HCT116 (cell line): ENCODE measurements at regions not wholly inside any gene's neighbourhood (a gene's known extent, or its start where the extent isn't known, plus 50 kb on each side); places are given as distances from the start of the nearest gene placed in this dataset.
"Not testable (repeated sequence)": the region's sequence is repeated elsewhere in the genome, so short reads cannot be mapped to it uniquely, and the experiment has no call there.

ENCODE experiments used
- ATAC-seq: fragments of 200-7000 bp; cut with Tn5 transposase; 2 replicates; pipeline ENCODE4 v1.9.1; 2020; ENCODE audit warnings: mild to moderate bottlenecking, moderate library complexity
- BruUV-seq: library from RNA; stranded (reverse); fragments of 400-500 nt; replicated peaks from 2 replicates; lab custom pipeline; 2021; lab: Mats Ljungman, UMichigan
- CTCF ChIA-PET: fragments of 300-600 bp; sonication (Branson Sonifier 250); formaldehyde crosslinking; loops from one replicate; lab custom pipeline; 2021; ENCODE audit warnings: antibody characterized with exemption; lab: Charles Lee
- POLR2A ChIA-PET: fragments of 300-600, 350-600 bp; sonication (Branson Sonifier 250); formaldehyde crosslinking; loops from one replicate; lab custom pipeline; 2021; ENCODE audit warnings: antibody characterized with exemption; lab: Charles Lee
- RAD21 ChIA-PET, 2 experiments: fragments of 300-600 bp; sonication (Branson Sonifier 250); formaldehyde crosslinking; loops; one replicate each; lab custom pipeline; 2023; ENCODE audit warnings: low total read pairs in 2 of 2; ENCODE audit not compliant: uncharacterized antibody in 2 of 2, unreplicated experiment in 2 of 2, low non-redundant PET in 1 of 2; lab: Charles Lee
- DNase-seq: peaks from one replicate; pipeline ENCODE4 v3.0.0-alpha.2; 2010; ENCODE audit warnings: low read depth, low spot score
- H2AFZ ChIP-seq: fragments of 200-600 bp; shearing (Covaris generic), sonication (generic); 2 replicates; pipeline ENCODE4 v1.6.1; 2017; ENCODE audit warnings: low read depth, mixed run types, mixed read lengths, antibody characterized with exemption, low read length; ENCODE audit not compliant: poor library complexity, severe bottlenecking
- H3K27ac ChIP-seq: 2 replicates; pipeline ENCODE4 v1.5.1; 2012; ENCODE audit warnings: low read depth, low read length
- H3K27me3 ChIP-seq: fragments of 200-600 bp; sonication (generic); 2 replicates; pipeline ENCODE4 v1.6.1; 2016; ENCODE audit warnings: mixed run types, low read length, mixed read lengths; ENCODE audit not compliant: insufficient read depth
- H3K36me3 ChIP-seq, 2 experiments: fragments of 200-500 bp in 1 of 2; fragments of 200-600 bp in 1 of 2; sonication (Bioruptor generic) in 1 of 2; sonication (generic) in 1 of 2; 2 replicates each; pipeline versions ENCODE4 v1.5.1 to v1.6.1; 2014 to 2016; ENCODE audit warnings: low read length in 2 of 2, inconsistent platforms in 1 of 2, mixed read lengths in 1 of 2, mixed run types in 1 of 2; ENCODE audit not compliant: insufficient read depth in 2 of 2, control insufficient read depth in 1 of 2
- H3K4me1 ChIP-seq, 2 experiments: fragments of 200-600 bp in 1 of 2; sonication (generic) in 1 of 2; 2 replicates each; pipeline versions ENCODE4 v1.5.1 to v1.6.1; 2012 to 2017; ENCODE audit warnings: low read length in 2 of 2, inconsistent platforms in 1 of 2, mild to moderate bottlenecking in 1 of 2, mixed read lengths in 1 of 2, mixed run types in 1 of 2, moderate library complexity in 1 of 2; ENCODE audit not compliant: insufficient read depth in 2 of 2, control insufficient read depth in 1 of 2
- H3K4me2 ChIP-seq: fragments of 200-600 bp; sonication (generic); 2 replicates; pipeline ENCODE4 v1.6.1; 2017; ENCODE audit warnings: mixed run types, low read length, mixed read lengths
- H3K4me3 ChIP-seq, 2 experiments: fragments of 200-600 bp in 1 of 2; sonication (generic) in 1 of 2; replicated peaks in 1 of 2; 2 replicates each; pipeline ENCODE4 v1.5.1; 2011 to 2016; ENCODE audit warnings: low read length in 2 of 2, control low read depth in 1 of 2, low read depth in 1 of 2, mild to moderate bottlenecking in 1 of 2, mixed read lengths in 1 of 2, mixed run types in 1 of 2
- H3K79me2 ChIP-seq: fragments of 200-600 bp; sonication (generic); 2 replicates; pipeline ENCODE4 v1.6.1; 2017; ENCODE audit warnings: mild to moderate bottlenecking, mixed run types, low read length, moderate library complexity, mixed read lengths; ENCODE audit not compliant: insufficient read depth
- H3K9ac ChIP-seq: fragments of 200-600 bp; sonication (generic); 2 replicates; pipeline ENCODE4 v1.6.1; 2016; ENCODE audit warnings: low read length, mixed read lengths
- H3K9me2 ChIP-seq: fragments of 200-600 bp; sonication (generic), shearing (Covaris generic); 2 replicates; pipeline ENCODE4 v1.6.1; 2017; ENCODE audit warnings: mixed run types, mild to moderate bottlenecking, moderate library complexity; ENCODE audit not compliant: insufficient read depth
- H3K9me3 ChIP-seq, 2 experiments: fragments of 200-500 bp in 1 of 2; fragments of 200-600 bp in 1 of 2; sonication (Bioruptor generic) in 1 of 2; sonication (generic) in 1 of 2; 2 replicates each; pipeline ENCODE4 v1.6.1; 2014 to 2017; ENCODE audit warnings: low read length in 2 of 2, mixed read lengths in 2 of 2, inconsistent platforms in 1 of 2, low read depth in 1 of 2, mild to moderate bottlenecking in 1 of 2, mixed run types in 1 of 2, moderate library complexity in 1 of 2; ENCODE audit not compliant: control insufficient read depth in 1 of 2, insufficient read depth in 1 of 2
- H4K20me1 ChIP-seq: fragments of 200-600 bp; sonication (generic), shearing (Covaris generic); 2 replicates; pipeline ENCODE4 v1.6.1; 2017; ENCODE audit warnings: mixed run types, mild to moderate bottlenecking, moderate library complexity; ENCODE audit not compliant: insufficient read depth
- EGR1 ChIP-seq: IDR thresholded peaks from 2 replicates; pipeline ENCODE4 v1.6.1; 2012; ENCODE audit warnings: low read depth
- ELF1 ChIP-seq: IDR thresholded peaks from 2 replicates; pipeline ENCODE4 v1.6.1; 2012; ENCODE audit warnings: low read depth, borderline replicate concordance
- EZH2 ChIP-seq: fragments of 200-600 bp; sonication (generic); IDR thresholded peaks from 2 replicates; pipeline ENCODE4 v1.6.1; 2017; ENCODE audit warnings: antibody characterized with exemption, mixed run types
- JUND ChIP-seq: IDR thresholded peaks from 2 replicates; pipeline ENCODE4 v1.6.1; 2012
- POLR2A ChIP-seq: IDR thresholded peaks from 2 replicates; pipeline ENCODE4 v1.7.0; 2011; ENCODE audit warnings: borderline replicate concordance; ENCODE audit not compliant: insufficient read depth, insufficient read length; ENCODE audit errors: extremely low read depth
- POLR2AphosphoS5 ChIP-seq: IDR thresholded peaks from 2 replicates; pipeline ENCODE4 v1.6.1; 2011; ENCODE audit warnings: mild to moderate bottlenecking, low read depth, low read length, moderate library complexity
- RAD21 ChIP-seq: IDR thresholded peaks from 2 replicates; pipeline ENCODE4 v1.6.1; 2012; ENCODE audit warnings: low read depth, mild to moderate bottlenecking
- SIN3A ChIP-seq: IDR thresholded peaks from 2 replicates; pipeline ENCODE4 v1.6.1; 2012; ENCODE audit warnings: low read depth
- SP1 ChIP-seq: IDR thresholded peaks from 2 replicates; pipeline ENCODE4 v1.6.1; 2012; ENCODE audit warnings: low read depth
- intact Hi-C: fragments of 100-400 bp; cut with micrococcal nuclease; formaldehyde crosslinking; loops from 2 replicates; pipeline ENCODE4 v1.10.0; 2022
- TF ChIP-seq, protein P1 (sequence below), 3 experiments: fragments of 200-600 bp in 1 of 3; sonication (generic) in 1 of 3; IDR thresholded peaks in 2 of 3; conservative IDR thresholded peaks in 1 of 3; 2 replicates each; pipeline ENCODE4 v1.5.1; 2012 to 2017; ENCODE audit warnings: low read depth in 2 of 3, low read length in 2 of 3, antibody characterized with exemption in 1 of 3, borderline replicate concordance in 1 of 3, control low read depth in 1 of 3, mild to moderate bottlenecking in 1 of 3, mixed read lengths in 1 of 3, mixed run types in 1 of 3, moderate library complexity in 1 of 3; ENCODE audit not compliant: insufficient read depth in 1 of 3
- TF ChIP-seq, protein P2 (sequence below): IDR thresholded peaks from 2 replicates; pipeline ENCODE4 v1.6.1; 2012; ENCODE audit warnings: low read depth
- TF ChIP-seq, protein P3 (sequence below): IDR thresholded peaks from 2 replicates; pipeline ENCODE4 v1.6.1; 2012

DNA sequence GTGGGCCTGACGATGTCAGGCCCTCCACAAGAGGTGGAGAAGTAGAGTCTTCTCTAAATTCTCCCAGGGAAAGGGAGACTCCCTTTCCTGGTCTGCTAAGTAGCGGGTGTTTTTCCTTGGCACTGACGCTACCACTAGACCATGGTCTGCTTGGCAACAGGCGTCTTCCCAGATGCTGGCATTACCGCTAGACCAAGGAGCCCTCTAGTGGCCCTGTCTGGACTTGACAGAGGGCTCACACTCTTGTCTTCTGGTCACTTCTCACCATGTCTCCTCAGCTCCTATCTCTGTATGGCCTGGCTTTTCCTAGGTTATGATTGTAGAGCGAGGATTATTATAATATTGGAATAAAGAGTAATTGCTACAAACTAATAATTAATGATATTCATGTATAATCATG, 51.1 kb upstream of the RASSF6 start:
- H3K4me3 ChIP-seq, H3K27ac ChIP-seq, H3K79me2 ChIP-seq, DNase-seq, POLR2A ChIA-PET, H3K27me3 ChIP-seq, H3K9ac ChIP-seq, H3K9me3 ChIP-seq, H3K4me2 ChIP-seq, H3K4me1 ChIP-seq, RAD21 ChIA-PET, H3K36me3 ChIP-seq, H3K9me2 ChIP-seq, H4K20me1 ChIP-seq, BruUV-seq: not testable (repeated sequence)
- CTCF ChIA-PET = interaction anchor here (0.8 to 1.5 kb wide), 5 partner anchors 9 to 464 kb away, joined by 3 to 5 read pairs (median 5); no protein-coding TSS in a partner anchor
- peak overlapping the region; percentile 80 for H2AFZ ChIP-seq
- peak; percentile 32; the same call in 1 of the 2 replicates for TF ChIP-seq RAD21
- TF ChIP-seq, protein P1, sequence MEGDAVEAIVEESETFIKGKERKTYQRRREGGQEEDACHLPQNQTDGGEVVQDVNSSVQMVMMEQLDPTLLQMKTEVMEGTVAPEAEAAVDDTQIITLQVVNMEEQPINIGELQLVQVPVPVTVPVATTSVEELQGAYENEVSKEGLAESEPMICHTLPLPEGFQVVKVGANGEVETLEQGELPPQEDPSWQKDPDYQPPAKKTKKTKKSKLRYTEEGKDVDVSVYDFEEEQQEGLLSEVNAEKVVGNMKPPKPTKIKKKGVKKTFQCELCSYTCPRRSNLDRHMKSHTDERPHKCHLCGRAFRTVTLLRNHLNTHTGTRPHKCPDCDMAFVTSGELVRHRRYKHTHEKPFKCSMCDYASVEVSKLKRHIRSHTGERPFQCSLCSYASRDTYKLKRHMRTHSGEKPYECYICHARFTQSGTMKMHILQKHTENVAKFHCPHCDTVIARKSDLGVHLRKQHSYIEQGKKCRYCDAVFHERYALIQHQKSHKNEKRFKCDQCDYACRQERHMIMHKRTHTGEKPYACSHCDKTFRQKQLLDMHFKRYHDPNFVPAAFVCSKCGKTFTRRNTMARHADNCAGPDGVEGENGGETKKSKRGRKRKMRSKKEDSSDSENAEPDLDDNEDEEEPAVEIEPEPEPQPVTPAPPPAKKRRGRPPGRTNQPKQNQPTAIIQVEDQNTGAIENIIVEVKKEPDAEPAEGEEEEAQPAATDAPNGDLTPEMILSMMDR (IDR thresholded peaks at IDR 0.05 in 2 of 3, conservative IDR thresholded peaks at IDR 0.05 in 1 of 3; ENCODE audit: borderline replicate concordance in 1 of 3, insufficient read depth in 1 of 3, low read depth in 2 of 3, low read length in 2 of 3) = peak in 2 of 3 experiments; percentile 22 to 35; a peak in 1 of 6 replicates
- ATAC-seq = peak; percentile 57
- intact Hi-C loops = loop anchor here (10.0 kb wide), 1 partner anchor 363 kb away; the partner anchor contains the start of gene CXCL3

DNA sequence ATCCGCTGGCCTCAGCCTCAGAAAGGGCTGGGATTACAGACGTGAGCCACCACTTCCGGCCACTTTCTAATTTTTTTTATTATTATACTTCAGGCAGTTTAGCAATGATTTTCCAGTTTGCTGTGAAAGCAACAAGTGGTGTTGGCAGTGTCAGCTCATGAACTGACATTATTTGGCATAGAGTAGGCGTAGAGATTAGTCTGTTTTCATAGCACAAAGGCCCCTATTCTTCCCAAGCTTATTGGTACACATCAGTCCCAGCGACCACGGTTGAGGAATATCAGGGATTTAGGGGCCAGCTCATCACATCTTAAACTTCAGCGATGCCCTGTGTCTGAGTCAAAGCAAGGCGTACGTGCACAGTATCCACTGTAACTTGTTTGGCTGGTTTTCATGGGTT, 53.0 kb upstream of the RASSF6 start:
- H3K79me2 ChIP-seq = no peaks in the 10 kb centered on the region
- no peaks in the 10 kb centered on the region for H4K20me1 ChIP-seq
- H3K9me2 ChIP-seq = no peaks in the 10 kb centered on the region; the same call in 1 of the 2 replicates
- RAD21 ChIA-PET = no interaction called here
- H3K4me1 ChIP-seq = peaks cover 0 to 12% of the 10 kb centered on the region in 2 experiments; a peak in 2 of 4 replicates
- no peak overlapping the region for H3K27ac ChIP-seq
- POLR2A ChIA-PET = no interaction called here
- ATAC-seq (no peak), DNase-seq (no peak)
- CTCF ChIA-PET = interaction anchor here (1.0 to 1.5 kb wide), 2 partner anchors 461 kb away, joined by 3 to 4 read pairs; no protein-coding TSS in a partner anchor
- BruUV-seq = no TSS peak
- H3K9me3 ChIP-seq = no peaks in the 10 kb centered on the region
- intact Hi-C loops = loop anchor here (10.0 kb wide), 1 partner anchor 362 kb away; the partner anchor contains the start of gene CXCL3
- no peaks in the 10 kb centered on the region for H3K36me3 ChIP-seq
- no peak overlapping the region for H2AFZ ChIP-seq
- no peaks in the 10 kb centered on the region for H3K27me3 ChIP-seq
- H3K4me2 ChIP-seq = no peak overlapping the region
- H3K4me3 ChIP-seq = no peak overlapping the region
- no peak overlapping the region for H3K9ac ChIP-seq
- TF ChIP-seq EGR1 = no peak
- TF ChIP-seq POLR2AphosphoS5 = no peak
- TF ChIP-seq, protein P1 (IDR thresholded peaks at IDR 0.05 in 2 of 3, conservative IDR thresholded peaks at IDR 0.05 in 1 of 3; ENCODE audit: borderline replicate concordance in 1 of 3, insufficient read depth in 1 of 3, low read depth in 2 of 3, low read length in 2 of 3) = no peak
- TF ChIP-seq SP1 = no peak
- TF ChIP-seq, protein P2, sequence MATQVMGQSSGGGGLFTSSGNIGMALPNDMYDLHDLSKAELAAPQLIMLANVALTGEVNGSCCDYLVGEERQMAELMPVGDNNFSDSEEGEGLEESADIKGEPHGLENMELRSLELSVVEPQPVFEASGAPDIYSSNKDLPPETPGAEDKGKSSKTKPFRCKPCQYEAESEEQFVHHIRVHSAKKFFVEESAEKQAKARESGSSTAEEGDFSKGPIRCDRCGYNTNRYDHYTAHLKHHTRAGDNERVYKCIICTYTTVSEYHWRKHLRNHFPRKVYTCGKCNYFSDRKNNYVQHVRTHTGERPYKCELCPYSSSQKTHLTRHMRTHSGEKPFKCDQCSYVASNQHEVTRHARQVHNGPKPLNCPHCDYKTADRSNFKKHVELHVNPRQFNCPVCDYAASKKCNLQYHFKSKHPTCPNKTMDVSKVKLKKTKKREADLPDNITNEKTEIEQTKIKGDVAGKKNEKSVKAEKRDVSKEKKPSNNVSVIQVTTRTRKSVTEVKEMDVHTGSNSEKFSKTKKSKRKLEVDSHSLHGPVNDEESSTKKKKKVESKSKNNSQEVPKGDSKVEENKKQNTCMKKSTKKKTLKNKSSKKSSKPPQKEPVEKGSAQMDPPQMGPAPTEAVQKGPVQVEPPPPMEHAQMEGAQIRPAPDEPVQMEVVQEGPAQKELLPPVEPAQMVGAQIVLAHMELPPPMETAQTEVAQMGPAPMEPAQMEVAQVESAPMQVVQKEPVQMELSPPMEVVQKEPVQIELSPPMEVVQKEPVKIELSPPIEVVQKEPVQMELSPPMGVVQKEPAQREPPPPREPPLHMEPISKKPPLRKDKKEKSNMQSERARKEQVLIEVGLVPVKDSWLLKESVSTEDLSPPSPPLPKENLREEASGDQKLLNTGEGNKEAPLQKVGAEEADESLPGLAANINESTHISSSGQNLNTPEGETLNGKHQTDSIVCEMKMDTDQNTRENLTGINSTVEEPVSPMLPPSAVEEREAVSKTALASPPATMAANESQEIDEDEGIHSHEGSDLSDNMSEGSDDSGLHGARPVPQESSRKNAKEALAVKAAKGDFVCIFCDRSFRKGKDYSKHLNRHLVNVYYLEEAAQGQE = no peak
- TF ChIP-seq EZH2 = no peak
- TF ChIP-seq, protein P3, sequence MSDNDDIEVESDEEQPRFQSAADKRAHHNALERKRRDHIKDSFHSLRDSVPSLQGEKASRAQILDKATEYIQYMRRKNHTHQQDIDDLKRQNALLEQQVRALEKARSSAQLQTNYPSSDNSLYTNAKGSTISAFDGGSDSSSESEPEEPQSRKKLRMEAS = no peak
- no peak for TF ChIP-seq ELF1
- no peak for TF ChIP-seq SIN3A
- no peak for TF ChIP-seq POLR2A
- no peak for TF ChIP-seq JUND
